GM23338 (cell line): ENCODE measurements at regions not wholly inside any gene's neighbourhood (a gene's known extent, or its start where the extent isn't known, plus 50 kb on each side); places are given as distances from the start of the nearest gene placed in this dataset.

ENCODE experiments used
- ATAC-seq: fragments of 200-7000 bp; cut with Tn5 transposase; 3 replicates; pipeline ENCODE4 v1.9.1; 2020
- DNase-seq: peaks from one replicate; pipeline ENCODE4 v3.0.0-alpha.2; 2015; ENCODE audit warnings: low spot score
- H2AFZ ChIP-seq: fragments of 200-600 bp; sonication (generic); 2 replicates; pipeline ENCODE4 v1.8.0; 2016; ENCODE audit warnings: antibody characterized with exemption, mild to moderate bottlenecking, moderate library complexity
- H3F3A ChIP-seq: fragments of 200-600 bp; sonication (generic); replicated peaks from 2 replicates; pipeline ENCODE4 v1.8.0; 2017; ENCODE audit warnings: antibody characterized with exemption, mixed run types, low read depth
- H3K27ac ChIP-seq: fragments of 200-600 bp; sonication (generic); 2 replicates; pipeline ENCODE4 v1.6.1; 2016; ENCODE audit warnings: low read depth
- H3K27me3 ChIP-seq: fragments of 200-600 bp; sonication (generic); 2 replicates; pipeline ENCODE4 v1.8.0; 2016; ENCODE audit warnings: mild to moderate bottlenecking, mixed run types, moderate library complexity; ENCODE audit not compliant: insufficient read depth
- H3K36me3 ChIP-seq: fragments of 200-600 bp; sonication (generic); 2 replicates; pipeline ENCODE4 v1.8.0; 2016; ENCODE audit warnings: mild to moderate bottlenecking; ENCODE audit not compliant: insufficient read depth
- H3K4me1 ChIP-seq: fragments of 200-600 bp; sonication (generic); 2 replicates; pipeline ENCODE4 v1.8.0; 2016; ENCODE audit warnings: mild to moderate bottlenecking, moderate library complexity; ENCODE audit not compliant: insufficient read depth
- H3K4me2 ChIP-seq: fragments of 200-600 bp; sonication (generic); 2 replicates; pipeline ENCODE4 v1.7.1; 2017; ENCODE audit warnings: mixed run types
- H3K4me3 ChIP-seq: fragments of 200-600 bp; sonication (generic); 2 replicates; pipeline ENCODE4 v1.6.1; 2016; ENCODE audit warnings: mixed run types
- H3K79me2 ChIP-seq: fragments of 200-600 bp; sonication (generic); replicated peaks from 2 replicates; pipeline ENCODE4 v1.8.0; 2017; ENCODE audit warnings: mild to moderate bottlenecking; ENCODE audit not compliant: insufficient read depth
- H3K9me2 ChIP-seq: fragments of 200-600 bp; sonication (generic); 2 replicates; pipeline ENCODE4 v1.8.0; 2017; ENCODE audit not compliant: insufficient read depth
- H4K20me1 ChIP-seq: fragments of 200-600 bp; sonication (generic); replicated peaks from 2 replicates; pipeline ENCODE4 v1.8.0; 2017; ENCODE audit warnings: mild to moderate bottlenecking; ENCODE audit not compliant: insufficient read depth
- H3K27ac Mint-ChIP-seq: 2 replicates; pipeline ENCODE4 v1.8.0; 2020; ENCODE audit warnings: inconsistent platforms, mild to moderate bottlenecking, moderate library complexity, mixed read lengths
- H3K27me3 Mint-ChIP-seq: 3 replicates; pipeline ENCODE4 v1.8.0; 2022; ENCODE audit warnings: low read depth, mild to moderate bottlenecking, moderate library complexity, mixed read lengths, inconsistent platforms; ENCODE audit not compliant: insufficient read depth, poor library complexity
- H3K36me3 Mint-ChIP-seq: 3 replicates; pipeline ENCODE4 v1.8.0; 2021; ENCODE audit warnings: low read depth, mild to moderate bottlenecking, inconsistent platforms, moderate library complexity, mixed read lengths
- H3K4me1 Mint-ChIP-seq: 3 replicates; pipeline ENCODE4 v1.8.0; 2020; ENCODE audit warnings: mild to moderate bottlenecking, inconsistent platforms, mixed read lengths
- H3K4me3 Mint-ChIP-seq: 3 replicates; pipeline ENCODE4 v1.8.0; 2021; ENCODE audit warnings: moderate library complexity, mild to moderate bottlenecking, inconsistent platforms, mixed read lengths
- H3K9me3 Mint-ChIP-seq: 3 replicates; pipeline ENCODE4 v1.8.0; 2020; ENCODE audit warnings: moderate library complexity, mild to moderate bottlenecking, inconsistent platforms, mixed read lengths
- CREB1 ChIP-seq: fragments of 250-450 bp; sonication (Bioruptor Pico); IDR thresholded peaks from 2 replicates; pipeline ENCODE4 v1.5.0; 2020; ENCODE audit warnings: low read depth, mild to moderate bottlenecking, moderate library complexity
- ETS1 ChIP-seq: IDR thresholded peaks from 2 replicates; pipeline ENCODE4 v1.6.1; 2016; ENCODE audit warnings: antibody characterized with exemption
- JUNB ChIP-seq: IDR thresholded peaks from one replicate; pipeline ENCODE4 v1.6.1; 2016; ENCODE audit warnings: antibody characterized with exemption; ENCODE audit not compliant: unreplicated experiment
- POLR2AphosphoS5 ChIP-seq: IDR thresholded peaks from 2 replicates; pipeline ENCODE4 v1.6.1; 2016; ENCODE audit warnings: antibody characterized with exemption, low read depth
- REST ChIP-seq: IDR thresholded peaks from one replicate; pipeline ENCODE4 v1.6.1; 2018; ENCODE audit warnings: antibody characterized with exemption; ENCODE audit not compliant: unreplicated experiment
- STAT1 ChIP-seq: IDR thresholded peaks from one replicate; pipeline ENCODE4 v1.6.1; 2016; ENCODE audit warnings: antibody characterized with exemption; ENCODE audit not compliant: unreplicated experiment
- ZNF114 ChIP-seq: fragments of 250-450 bp; sonication (Bioruptor Pico); IDR thresholded peaks from 2 replicates; pipeline ENCODE4 v1.5.0; 2020; ENCODE audit warnings: mild to moderate bottlenecking, moderate library complexity
- ZNF331 ChIP-seq: fragments of 250-450 bp; sonication (Bioruptor Pico); IDR thresholded peaks from 2 replicates; pipeline ENCODE4 v1.5.0; 2020; ENCODE audit warnings: low read depth, mild to moderate bottlenecking, moderate library complexity
- ZNF462 ChIP-seq: fragments of 250-450 bp; sonication (Bioruptor Pico); IDR thresholded peaks from 2 replicates; pipeline ENCODE4 v1.5.0; 2020; ENCODE audit warnings: mild to moderate bottlenecking, moderate library complexity

GRCh38 chr6:134733801-134734200 is 216.1 kb downstream of the ALDH8A1 start:
- no peak overlapping the region for H3K27ac ChIP-seq
- no peaks in the 10 kb centered on the region for H3K79me2 ChIP-seq
- H3K9me3 Mint-ChIP-seq = no peaks in the 10 kb centered on the region
- H3K27me3 ChIP-seq = no peaks in the 10 kb centered on the region
- H3K4me1 ChIP-seq = peaks cover 9% of the 10 kb centered on the region; the same call in 1 of the 2 replicates
- H4K20me1 ChIP-seq = no peaks in the 10 kb centered on the region
- no peak overlapping the region for H3K4me3 ChIP-seq
- H3K27ac Mint-ChIP-seq = no peak overlapping the region
- no peaks in the 10 kb centered on the region for H3K36me3 ChIP-seq
- H3K9me2 ChIP-seq = no peaks in the 10 kb centered on the region
- DNase-seq = no peak
- H3K4me1 Mint-ChIP-seq = peaks cover 12% of the 10 kb centered on the region
- no peak overlapping the region for H3K4me2 ChIP-seq
- ATAC-seq = no peak
- no peak overlapping the region for H3K4me3 Mint-ChIP-seq
- no peaks in the 10 kb centered on the region for H3K36me3 Mint-ChIP-seq
- TF ChIP-seq REST = no peak
- no peak for TF ChIP-seq ZNF331
- TF ChIP-seq STAT1 = no peak
- no peak for TF ChIP-seq POLR2AphosphoS5
- no peak for TF ChIP-seq ZNF114
- TF ChIP-seq ZNF462 = no peak
- no peak for TF ChIP-seq CREB1 (CRISPR knock-in tag)
- TF ChIP-seq JUNB = no peak
- TF ChIP-seq ETS1 = no peak
- H3F3A ChIP-seq = no peaks in the 10 kb centered on the region
- H2AFZ ChIP-seq = no peak overlapping the region
- peaks cover 7% of the 10 kb centered on the region for H3K27me3 Mint-ChIP-seq
